CD4-positive, alpha-beta T cell treated with Interleukin-2 at 100 ng/mL for 4 hours (primary cell): ENCODE measurements at regions not wholly inside any gene's neighbourhood (a gene's known extent, or its start where the extent isn't known, plus 50 kb on each side); places are given as distances from the start of the nearest gene placed in this dataset.
A peak's percentile ranks its signal among the peaks of the same experiment; 100 is the strongest.

Source experiments
- DNase-seq: peaks from one replicate; pipeline ENCODE4 v3.0.0-alpha.2; 2020; ENCODE audit warnings: low spot score

DNA sequence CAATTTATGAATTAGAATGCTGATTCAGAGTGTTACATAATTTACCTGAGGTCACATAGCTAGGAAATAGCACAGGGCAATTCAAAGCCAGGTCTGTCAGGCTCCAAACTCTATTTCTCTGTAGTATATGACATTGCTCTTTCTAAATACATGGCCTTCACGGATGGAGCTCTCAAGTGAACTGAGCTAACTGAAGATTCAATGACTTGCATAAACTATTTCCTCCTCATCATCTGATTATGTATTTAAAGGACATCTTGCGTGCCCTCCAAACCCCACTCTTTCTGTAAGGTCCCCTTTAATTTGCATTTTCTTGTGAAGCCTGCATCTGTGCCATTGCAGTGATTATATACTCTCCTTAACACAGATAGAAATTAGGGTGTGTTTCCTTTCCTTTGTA, 537.4 kb upstream of the VRK2 start:
- no peak for DNase-seq

DNA sequence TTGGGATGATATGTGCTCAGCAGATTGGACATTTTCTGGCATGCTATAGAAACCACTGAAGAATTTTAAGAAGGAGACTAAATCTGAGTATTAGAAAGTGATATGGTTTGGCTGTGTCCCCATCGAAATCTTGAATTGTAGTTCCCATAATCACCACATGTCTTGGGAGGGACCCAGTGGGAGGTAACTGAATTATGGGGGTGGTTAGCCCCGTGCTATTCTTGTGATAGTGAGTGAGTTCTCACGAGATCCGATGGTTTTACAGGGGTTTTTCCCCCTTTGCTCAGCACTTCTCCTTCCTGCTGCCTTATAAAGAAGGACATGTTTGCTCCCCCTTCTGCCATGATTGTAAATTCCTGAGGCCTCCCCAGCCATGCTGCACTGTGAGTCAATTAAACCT, 535.9 kb upstream of the VRK2 start:
- DNase-seq, result no peak

DNA sequence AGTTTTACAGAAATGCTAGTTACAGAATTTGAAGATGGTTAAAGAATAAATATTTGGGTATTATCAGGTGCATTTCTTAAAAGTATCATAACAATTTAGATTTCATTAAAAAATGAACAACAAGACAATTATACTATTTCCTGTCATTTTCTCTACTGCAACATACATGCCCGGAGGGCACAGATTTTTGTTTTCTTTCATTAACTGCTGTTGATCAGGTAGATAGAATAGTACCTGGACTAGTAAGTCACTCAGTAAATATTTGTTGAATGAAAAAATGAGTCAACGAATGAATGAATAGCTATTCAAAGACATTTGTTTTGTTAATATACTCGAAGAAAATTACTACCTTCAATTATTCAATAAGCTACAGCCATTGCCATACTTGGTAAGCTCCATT, 531.2 kb upstream of the VRK2 start:
- no peak for DNase-seq

DNA sequence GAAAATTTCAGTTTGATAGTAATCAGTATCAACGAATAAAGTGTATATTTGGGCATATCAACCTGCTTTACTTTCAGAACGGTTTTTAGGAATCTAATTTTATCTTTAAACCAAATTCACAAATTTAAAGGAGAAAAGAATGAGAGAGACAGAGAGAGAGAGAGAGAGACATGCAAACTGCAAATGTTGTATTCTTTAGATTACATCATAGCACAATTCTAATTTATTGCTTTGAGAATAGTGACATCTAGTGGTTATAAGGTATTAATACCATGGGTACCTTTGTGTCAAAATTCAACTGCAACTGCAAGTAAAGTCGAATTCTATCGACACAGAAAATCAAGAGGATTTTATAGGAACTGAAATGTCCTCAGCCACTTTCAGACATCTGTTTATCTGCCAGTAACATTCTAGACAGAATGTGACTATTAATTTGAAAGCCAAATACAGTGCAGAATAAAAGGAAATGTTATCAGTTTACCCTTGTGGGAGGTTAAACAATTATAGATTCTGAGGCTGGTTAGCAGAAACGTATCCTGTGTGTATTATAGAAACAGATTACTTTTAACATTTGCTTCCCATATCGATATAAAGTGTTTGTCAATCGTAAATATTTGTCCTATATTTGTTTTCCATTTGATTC, 529.8 kb upstream of the VRK2 start:
- DNase-seq, result peak; percentile 9

DNA sequence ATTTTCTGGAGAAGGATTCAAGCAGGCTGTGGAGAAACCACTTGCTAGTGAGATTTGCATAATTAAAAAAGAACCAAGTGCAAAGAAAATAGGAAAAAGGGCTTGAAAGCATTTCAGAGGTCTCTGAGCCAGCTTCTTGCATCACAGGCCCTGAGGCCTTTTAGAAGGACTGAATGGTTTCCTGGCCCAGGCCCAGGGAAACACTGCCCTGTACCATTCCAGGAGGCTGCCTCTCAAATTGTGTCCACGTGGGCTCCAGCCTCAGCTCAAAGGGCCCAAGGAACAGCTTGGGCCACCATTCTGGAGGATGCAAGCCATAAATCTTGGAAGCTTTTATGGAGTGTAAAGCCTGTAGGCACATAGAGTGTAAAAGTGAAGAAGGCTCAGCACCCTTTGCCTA, 523.3 kb upstream of the VRK2 start:
- DNase-seq, result no peak

DNA sequence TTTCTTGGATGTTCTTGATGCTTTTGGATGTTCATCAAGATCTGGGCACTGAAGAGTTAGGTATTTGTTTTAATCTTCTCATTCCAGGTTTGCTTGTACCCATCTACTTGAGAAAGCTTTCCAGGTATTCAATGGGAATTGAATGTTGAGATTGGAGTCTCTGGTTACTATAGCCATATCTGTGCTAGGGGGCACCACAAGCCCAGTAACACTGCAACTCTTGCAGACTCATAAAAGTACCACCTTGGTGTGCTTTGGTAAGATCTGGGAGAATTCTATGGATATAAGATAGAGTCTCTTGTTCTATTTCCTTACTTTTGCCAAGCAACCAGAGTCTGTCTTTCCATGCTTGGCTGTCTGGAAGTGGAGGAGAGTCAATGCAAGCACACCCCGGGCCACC, 518.9 kb upstream of the VRK2 start:
- DNase-seq, result no peak

DNA sequence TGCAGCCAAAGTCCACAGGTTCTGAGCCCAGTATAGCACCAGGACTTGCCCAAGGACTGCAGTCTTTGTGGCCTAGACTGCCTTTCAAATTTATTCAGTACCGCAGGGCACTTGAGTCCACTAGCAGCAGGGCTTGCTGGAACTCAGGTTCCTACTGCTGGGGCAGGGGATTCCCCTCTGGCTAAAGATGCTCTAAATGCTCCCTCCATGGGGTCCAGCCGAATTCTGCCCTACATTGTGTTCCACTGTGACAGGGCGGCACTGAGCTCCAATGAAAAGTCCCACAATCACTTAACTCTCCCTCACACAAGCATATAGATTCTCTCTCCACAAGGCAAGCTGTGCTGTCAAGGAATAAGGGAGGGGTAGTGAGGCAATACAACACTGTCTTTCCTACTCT, 518.1 kb upstream of the VRK2 start:
- no peak for DNase-seq

DNA sequence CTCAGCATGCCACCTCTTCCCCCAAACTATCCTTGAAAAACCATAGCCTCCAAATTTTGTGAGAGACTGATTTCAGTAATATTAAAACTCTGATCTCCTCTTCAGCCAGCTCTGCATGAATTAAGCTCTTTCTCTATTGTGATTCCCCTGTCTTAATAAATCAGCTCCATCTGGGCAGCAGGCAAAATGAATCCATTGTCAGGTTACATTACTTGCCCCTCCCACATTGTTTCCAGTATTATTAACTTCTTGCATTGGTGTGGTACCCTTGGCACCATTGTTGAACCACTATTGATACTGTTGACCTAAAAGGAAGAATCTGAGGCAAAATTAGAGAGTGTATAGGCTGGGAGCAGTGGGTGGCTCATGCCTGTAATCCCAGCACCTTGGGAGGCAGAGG, 512.2 kb upstream of the VRK2 start:
- DNase-seq, result no peak

DNA sequence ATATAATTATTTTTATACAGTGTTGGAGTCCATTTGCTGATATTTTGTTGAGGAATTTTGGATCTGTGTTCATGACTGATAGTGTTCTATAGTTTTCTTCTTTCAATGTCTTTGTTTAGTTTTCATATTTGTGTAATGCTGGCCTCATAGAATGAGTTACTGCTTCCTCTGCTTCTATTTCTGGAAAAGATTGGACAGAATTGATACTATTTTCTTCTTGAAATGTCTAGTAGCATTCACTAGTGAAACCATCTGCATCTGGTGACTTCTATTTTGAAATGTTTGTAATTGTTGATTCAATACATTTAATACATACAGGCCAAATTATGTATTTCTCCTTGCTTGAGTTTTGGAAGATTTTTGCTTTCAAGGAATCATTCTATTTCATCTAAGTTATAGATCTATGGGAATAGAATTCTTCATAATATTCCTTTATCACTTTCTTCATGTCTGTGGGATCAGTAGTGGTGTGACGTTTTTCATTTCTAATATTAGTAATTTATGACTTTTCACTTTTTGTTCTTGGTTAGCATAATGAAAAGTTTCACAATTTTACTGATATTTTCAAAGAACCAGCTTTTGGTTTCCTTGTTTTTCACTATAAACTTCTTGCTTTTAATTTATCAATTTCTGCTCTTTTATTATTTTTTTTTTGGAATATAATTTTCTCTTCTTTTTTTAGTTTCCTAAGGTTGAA, 509.9 kb upstream of the VRK2 start:
- DNase-seq, result no peak

DNA sequence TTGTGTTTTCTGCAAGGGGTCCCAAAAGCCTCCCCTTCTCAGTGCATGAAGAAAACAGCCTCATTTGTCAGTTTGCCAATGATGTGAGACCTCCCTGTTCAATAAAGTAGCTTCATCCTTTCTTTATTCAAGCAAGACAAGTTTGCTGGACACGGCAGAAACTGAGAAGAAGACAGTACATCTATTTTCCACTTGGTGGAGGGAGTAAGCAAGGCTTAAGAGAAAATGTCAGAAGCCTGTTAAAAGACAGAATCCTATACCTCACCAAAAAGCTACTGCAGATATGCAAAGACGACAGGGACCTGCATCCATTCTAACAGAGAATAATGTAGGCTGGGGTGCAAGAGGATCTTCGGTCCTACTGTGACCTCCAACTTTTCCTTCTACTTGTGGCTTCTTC, 506.8 kb upstream of the VRK2 start:
- DNase-seq, result no peak

DNA sequence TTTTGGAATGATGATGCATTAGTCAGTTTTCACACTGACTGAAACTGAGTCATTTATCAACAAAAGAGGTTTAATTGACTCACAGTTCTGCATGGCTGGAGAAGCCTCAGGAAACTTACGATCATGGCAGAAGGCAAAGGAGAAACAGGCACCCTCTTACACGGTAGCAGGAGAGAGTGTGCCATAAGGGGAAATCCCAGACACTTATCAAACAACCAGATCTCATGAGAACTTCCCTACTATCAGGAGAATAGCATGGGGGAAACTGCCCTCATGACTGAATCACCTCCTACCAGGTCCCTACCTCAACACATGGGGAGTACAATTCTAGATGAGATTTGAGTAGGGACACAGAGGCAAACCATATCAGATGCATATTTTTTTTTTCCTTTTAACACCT, 504.5 kb upstream of the VRK2 start:
- no peak for DNase-seq

DNA sequence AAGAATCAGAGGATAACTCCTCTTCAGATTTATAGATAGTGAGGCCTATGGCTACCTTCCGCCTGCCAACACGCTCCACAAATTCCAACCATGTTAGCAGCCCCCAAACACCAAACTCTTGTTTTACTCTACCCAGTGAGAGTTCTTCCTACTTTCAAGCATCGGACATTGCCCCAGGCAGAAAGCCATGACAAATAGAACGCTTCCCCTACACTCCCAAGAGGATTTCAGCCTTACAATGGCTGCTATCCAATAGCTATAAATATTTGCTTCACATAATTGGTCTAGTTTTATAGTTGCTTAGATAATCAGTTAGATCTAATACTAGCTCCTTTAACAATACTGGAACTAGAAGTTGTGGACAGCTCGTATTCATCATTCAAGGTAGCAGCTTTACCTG, 503.4 kb upstream of the VRK2 start:
- DNase-seq, result no peak

DNA sequence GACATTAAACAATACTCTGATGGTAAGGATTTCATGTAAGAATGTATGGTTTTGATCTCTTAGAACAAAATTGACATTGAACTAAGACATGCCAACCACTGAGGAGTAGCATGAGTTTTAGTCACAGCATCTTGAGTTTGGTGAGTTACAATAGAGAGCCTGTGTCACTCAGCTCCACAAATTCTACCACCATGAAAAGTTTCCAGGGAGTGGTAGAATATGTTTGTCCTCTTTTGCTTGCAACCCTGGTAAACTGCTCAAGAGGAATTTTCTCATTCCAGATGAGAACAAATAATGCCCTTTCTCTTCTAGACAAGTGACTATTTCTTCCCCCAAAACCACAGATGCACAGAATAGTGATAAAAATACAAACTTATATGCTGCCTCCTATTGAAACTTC, 502.0 kb upstream of the VRK2 start:
- DNase-seq, result no peak

DNA sequence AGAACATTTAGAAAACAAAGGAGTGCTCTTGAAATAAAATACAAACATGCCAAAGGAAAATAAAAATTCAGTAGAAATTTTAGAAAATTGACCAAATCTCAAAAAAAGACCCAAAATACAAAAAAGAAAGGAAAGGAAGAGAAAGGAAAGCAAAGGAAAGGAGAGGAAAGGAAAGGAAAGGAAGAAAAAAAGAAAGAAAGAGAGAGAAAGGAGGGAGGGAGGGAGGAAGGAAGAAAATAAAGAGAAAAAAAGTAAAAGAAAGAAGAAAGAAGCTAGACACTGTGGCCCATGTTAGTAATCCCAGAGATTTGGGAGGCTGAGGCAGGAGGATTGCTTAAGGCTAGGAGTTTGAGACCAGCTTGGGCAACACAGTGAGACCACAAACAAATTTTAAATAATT, 500.1 kb upstream of the VRK2 start:
- no peak for DNase-seq

DNA sequence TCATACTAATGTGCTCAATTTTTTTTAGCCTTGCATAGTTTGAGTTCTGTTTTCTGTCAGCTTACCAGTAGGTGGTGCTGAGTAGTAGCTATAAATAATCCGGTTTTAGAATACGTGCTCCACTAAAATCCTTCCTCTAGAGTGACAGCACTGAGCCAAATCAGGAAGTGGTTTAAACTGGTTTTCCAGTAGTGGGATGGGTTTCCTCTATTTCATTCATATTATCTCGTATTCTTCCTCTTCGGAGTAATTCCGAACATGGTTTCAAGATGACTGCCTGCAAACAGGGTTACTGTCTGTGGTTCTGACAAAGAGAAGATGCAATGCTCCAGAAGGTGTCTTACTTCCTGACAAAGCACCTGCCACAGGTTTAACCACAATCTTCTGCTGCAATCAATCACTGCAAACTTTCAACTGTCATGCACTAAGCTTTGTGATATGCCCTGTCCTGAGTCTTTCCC, 496.9 kb upstream of the VRK2 start:
- DNase-seq, result no peak

DNA sequence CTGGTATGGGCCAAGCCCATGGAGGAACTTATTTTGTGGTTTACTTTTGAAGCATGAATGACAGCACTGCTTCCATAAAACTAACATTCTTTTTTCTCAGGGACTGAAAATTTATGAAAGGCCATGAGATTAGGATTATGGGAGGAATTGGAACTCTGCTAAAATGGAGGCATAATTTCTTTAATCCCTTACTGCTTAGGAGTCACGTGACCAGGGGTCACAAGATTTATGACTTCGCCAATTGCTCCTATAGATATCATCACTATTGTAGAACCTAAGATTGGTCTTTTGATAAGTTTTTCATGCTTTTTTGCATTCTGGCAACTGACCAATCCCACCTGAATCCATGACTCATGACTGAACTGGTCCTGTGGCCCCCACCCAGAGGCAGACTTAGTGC, 495.7 kb upstream of the VRK2 start:
- no peak for DNase-seq

DNA sequence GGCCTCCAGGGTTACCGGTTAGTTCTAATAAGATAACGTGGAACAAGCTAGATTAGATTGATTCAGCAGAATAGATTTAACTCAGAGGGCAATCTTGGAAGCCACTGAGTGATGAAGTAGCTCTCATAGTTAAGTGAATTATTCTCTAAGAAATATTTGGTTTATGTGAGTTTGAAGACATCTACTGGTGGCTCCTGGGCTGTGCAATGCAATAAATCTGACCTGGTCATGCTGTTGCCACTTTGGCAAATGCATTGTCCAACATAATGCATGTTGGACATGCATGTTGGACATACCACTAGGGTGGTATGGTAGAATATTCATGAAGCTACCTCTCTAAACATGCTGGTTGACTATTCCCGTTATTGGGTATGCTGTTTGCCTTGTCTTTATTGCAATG, 493.7 kb upstream of the VRK2 start:
- DNase-seq, result no peak

DNA sequence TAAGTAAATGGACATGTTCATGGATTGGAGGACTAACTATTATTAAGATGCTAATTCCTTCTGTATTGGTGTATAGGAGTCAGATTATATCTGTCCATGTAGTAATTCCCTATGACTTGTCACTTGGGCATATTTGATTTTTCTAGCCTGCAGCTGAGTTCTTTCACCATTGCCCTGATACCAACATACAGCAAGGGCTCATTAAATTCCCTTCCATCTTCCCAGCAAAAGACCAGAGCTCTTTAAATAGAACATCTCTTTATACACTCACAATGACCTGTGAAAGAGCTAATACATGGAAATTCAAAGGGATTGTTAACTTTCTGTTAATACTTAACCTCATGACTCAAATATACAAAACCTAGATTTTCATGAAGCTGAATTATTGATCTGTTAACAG, 492.3 kb upstream of the VRK2 start:
- DNase-seq, result no peak

DNA sequence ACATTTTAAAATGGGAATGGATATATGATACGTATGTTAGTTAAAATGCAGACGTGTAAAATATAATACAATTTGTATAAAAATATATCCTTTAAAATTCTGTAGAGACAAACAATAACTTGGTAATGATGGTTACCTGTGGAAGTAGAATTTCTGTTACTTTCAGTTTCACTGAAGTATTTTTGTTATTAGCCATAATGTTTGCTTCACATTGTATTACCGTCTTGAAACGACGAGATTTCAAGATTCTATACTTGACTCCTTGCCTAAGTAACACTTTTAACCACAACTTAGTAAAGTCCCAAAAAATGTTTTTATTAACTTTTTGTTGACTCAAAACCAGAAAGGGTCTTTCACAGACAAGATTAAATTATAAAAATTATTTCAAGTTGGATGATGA, 488.3 kb upstream of the VRK2 start:
- no peak for DNase-seq

DNA sequence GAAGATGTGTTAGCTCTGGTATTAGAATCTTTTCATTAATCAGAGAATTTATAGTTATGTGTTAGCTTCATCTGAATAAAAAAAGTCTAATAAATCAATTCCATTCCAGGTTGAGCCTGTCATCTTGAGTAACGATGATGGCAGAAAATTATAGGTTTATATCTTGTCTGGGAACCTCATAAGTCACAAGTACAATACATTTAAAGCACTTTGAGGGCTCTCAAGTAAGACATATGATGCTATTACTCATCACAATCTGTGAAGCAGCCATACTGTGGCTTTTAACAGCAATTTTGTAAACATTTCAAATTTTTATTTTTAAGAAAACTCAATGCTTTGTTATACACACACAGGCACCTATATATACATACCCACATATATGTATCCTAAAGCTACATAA, 484.1 kb upstream of the VRK2 start:
- no peak for DNase-seq

DNA sequence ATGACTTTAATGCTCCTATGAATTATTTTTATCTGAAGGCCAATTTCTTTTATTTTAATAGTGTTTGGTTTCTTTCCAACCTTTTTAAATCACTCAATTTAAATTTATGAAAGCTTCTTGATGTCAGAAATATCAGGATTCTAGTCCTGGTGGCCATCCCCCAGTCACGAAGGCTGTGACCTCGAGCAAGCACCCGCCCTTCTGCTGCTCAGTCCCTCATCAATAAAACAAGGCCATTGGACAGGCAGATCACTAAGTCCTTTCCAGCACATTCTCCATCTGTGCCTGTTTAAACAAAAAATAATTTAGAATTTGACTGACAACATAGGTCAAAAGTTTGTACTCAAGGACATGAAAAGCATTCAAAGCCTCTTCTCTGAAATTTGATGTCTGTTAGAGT, 483.6 kb upstream of the VRK2 start:
- DNase-seq, result no peak

DNA sequence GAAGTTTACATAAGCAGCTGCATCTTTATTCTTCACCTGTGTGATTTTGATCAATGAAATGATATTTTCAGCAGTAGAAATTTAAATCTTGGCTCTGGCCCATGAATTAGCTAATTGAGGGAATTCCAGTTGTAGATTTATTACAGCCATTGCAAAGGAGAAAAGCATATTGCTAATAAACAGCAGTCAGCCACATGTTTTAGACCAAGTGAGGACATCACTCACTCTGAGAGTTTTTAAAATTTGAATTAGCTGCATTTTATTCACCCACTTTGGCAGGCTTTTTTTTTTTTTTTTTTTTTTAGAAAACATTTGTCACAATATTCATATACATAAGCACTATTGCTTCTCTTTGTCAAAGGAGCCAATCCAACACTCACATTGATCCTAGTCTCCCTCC, 479.4 kb upstream of the VRK2 start:
- no peak for DNase-seq

DNA sequence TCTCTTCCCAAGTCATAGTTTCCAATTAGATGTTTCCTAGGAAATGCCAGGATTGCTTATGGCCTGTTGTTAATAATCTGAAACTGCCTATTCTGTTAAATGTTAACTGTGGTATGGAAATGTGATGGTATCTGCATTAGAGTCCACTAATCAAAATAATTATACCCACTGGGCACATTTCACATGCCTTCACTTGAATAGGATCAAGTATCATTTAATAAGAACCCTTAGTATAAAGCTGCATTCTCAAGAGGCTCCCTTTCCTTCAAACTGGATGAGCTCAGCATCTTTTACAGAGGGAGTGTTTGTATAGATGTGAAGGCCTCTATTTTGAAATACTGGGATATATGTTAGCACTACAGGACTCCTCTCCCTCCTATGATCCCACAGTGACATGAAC, 477.2 kb upstream of the VRK2 start:
- no peak for DNase-seq

DNA sequence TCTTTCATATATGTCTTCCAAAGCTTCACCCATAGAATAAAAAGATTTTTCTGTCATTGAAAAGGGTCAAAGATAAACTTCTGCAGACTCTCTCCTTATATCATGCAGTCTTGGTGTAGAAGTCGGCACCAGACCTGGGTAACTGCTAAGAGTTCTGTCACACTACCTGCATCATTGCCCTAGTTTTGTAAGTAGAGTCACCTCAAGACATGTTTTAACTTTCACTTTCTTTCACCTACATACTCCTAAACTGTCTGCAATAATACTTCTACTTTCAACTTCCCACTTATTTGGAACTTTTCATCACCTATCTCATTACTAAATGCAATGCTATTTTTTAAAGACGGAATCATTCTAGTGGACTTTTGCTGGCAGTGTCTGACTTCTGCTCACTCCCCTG, 475.6 kb upstream of the VRK2 start:
- DNase-seq, result no peak
